Prostate gland (tissue), 2 donors: ENCODE measurements at regions not wholly inside any gene's neighbourhood (a gene's known extent, or its start where the extent isn't known, plus 50 kb on each side); places are given as distances from the start of the nearest gene placed in this dataset.

ENCODE experiments used
- DNase-seq: peaks from one replicate; pipeline ENCODE4 v3.0.0-alpha.2; 2019; ENCODE audit warnings: low spot score
- H3K27ac ChIP-seq, 2 donors: fragments of 200-600 bp; sonication (generic); 2 replicates each; pipeline ENCODE4 v1.5.1; 2017 to 2019
- H3K27me3 ChIP-seq: fragments of 200-600 bp; sonication (generic); replicated peaks from 2 replicates; pipeline ENCODE4 v1.5.1; 2019; ENCODE audit not compliant: insufficient read depth
- H3K36me3 ChIP-seq, 2 donors: fragments of 200-600 bp; sonication (generic); 1 replicate in 1 of 2; 2 replicates in 1 of 2; pipeline versions ENCODE4 v1.5.1 to v1.8.1; 2017 to 2019
- H3K4me1 ChIP-seq: fragments of 200-600 bp; sonication (generic); replicated peaks from 2 replicates; pipeline ENCODE4 v1.5.1; 2019
- H3K4me3 ChIP-seq, 2 donors: fragments of 200-600 bp; sonication (generic); 2 replicates each; pipeline ENCODE4 v1.5.1; 2017 to 2019
- H3K9me3 ChIP-seq: fragments of 200-600 bp; sonication (generic); 2 replicates; pipeline ENCODE4 v1.5.1; 2017
- CTCF ChIP-seq, 4 experiments: fragments of 200-600 bp in 2 of 4; fragments of 450-650 bp in 2 of 4; sonication (generic) in 2 of 4; IDR thresholded peaks; 1 replicate in 3 of 4; 2 replicates in 1 of 4; pipeline ENCODE4 v1.5.1; 2016 to 2019; ENCODE audit warnings: antibody characterized with exemption in 4 of 4, mild to moderate bottlenecking in 2 of 4, moderate library complexity in 2 of 4
- POLR2A ChIP-seq: fragments of 450-650 bp; IDR thresholded peaks from one replicate; pipeline ENCODE4 v1.6.1; 2016; ENCODE audit warnings: antibody characterized with exemption, mild to moderate bottlenecking
- POLR2AphosphoS5 ChIP-seq: sonication (generic); formaldehyde crosslinking; IDR thresholded peaks from one replicate; pipeline ENCODE4 v1.6.1; 2017; ENCODE audit warnings: antibody characterized with exemption
- WGBS: methylation state at CpG from one replicate; pipeline ENCODE4 v1.1.5; 2018; 5-methylcytosine and 5-hydroxymethylcytosine counted together
- intact Hi-C: fragments of 100-400 bp; cut with DNase I; formaldehyde crosslinking; loops from one replicate; pipeline ENCODE4 v1.14.2; 2022

GRCh38 chr13:31890946-31891345, 140.6 kb upstream of the FRY start:
- no peak for DNase-seq
- Histone ChIP-seq H3K27me3 (no peaks in the 10 kb centered on the region), H3K9me3 (no peaks in the 10 kb centered on the region), H3K36me3 (no peaks in the 10 kb centered on the region), H3K4me1 (no peaks in the 10 kb centered on the region), H3K4me3 (no peak overlapping the region), H3K27ac (no peak overlapping the region)
- WGBS: 77% methylated on average over 5 of the region's 5 CpGs
- no peak for TF ChIP-seq POLR2AphosphoS5
- TF ChIP-seq CTCF (IDR thresholded peaks at IDR 0.05): no peak
- TF ChIP-seq POLR2A: no peak
- intact Hi-C loops: no loop called here

GRCh38 chr13:31891472-31891871, 140.1 kb upstream of the FRY start:
- WGBS: 44% methylated on average over 2 of the region's 2 CpGs
- DNase-seq: no peak
- Histone ChIP-seq H3K27me3 (no peaks in the 10 kb centered on the region), H3K9me3 (no peaks in the 10 kb centered on the region), H3K4me1 (no peaks in the 10 kb centered on the region), H3K27ac (no peak overlapping the region), H3K4me3 (no peak overlapping the region), H3K36me3 (no peaks in the 10 kb centered on the region)
- intact Hi-C loops: no loop called here
- TF ChIP-seq POLR2A (no peak), CTCF (IDR thresholded peaks at IDR 0.05) (no peak), POLR2AphosphoS5 (no peak)

GRCh38 chr13:31894931-31895330, 136.6 kb upstream of the FRY start:
- WGBS: 27% methylated on average over 1 of the region's 1 CpG
- intact Hi-C loops: no loop called here

GRCh38 chr13:31895691-31896090, 135.9 kb upstream of the FRY start:
- WGBS: 82% methylated on average over 3 of the region's 3 CpGs
- no peaks in the 10 kb centered on the region for H3K4me1 ChIP-seq
- no peak overlapping the region for H3K27ac ChIP-seq
- DNase-seq: no peak
- intact Hi-C loops: no loop called here
- no peaks in the 10 kb centered on the region for H3K9me3 ChIP-seq
- TF ChIP-seq CTCF (IDR thresholded peaks at IDR 0.05) (no peak), POLR2AphosphoS5 (no peak), POLR2A (no peak)
- no peaks in the 10 kb centered on the region for H3K27me3 ChIP-seq
- no peaks in the 10 kb centered on the region for H3K36me3 ChIP-seq
- H3K4me3 ChIP-seq: no peak overlapping the region

More at GRCh38 chr13:31894931-31895330, 136.6 kb upstream of the FRY start:
- Histone ChIP-seq H3K36me3 (no peaks in the 10 kb centered on the region), H3K4me1 (no peaks in the 10 kb centered on the region), H3K9me3 (no peaks in the 10 kb centered on the region), H3K27ac (no peak overlapping the region), H3K4me3 (no peak overlapping the region), H3K27me3 (no peaks in the 10 kb centered on the region)
- no peak for DNase-seq
- TF ChIP-seq POLR2AphosphoS5 (no peak), CTCF (IDR thresholded peaks at IDR 0.05) (no peak), POLR2A (no peak)

- no peaks in the 10 kb centered on the region for H3K27me3 ChIP-seq
- H3K36me3 ChIP-seq: no peaks in the 10 kb centered on the region
- no peaks in the 10 kb centered on the region for H3K4me1 ChIP-seq
- H3K4me3 ChIP-seq: no peak overlapping the region
- WGBS: 24% methylated on average over 2 of the region's 2 CpGs
- no peak for TF ChIP-seq POLR2A
- no peak for TF ChIP-seq CTCF (IDR thresholded peaks at IDR 0.05)
- TF ChIP-seq POLR2AphosphoS5: no peak
- H3K27ac ChIP-seq: no peak overlapping the region
- no peaks in the 10 kb centered on the region for H3K9me3 ChIP-seq
- intact Hi-C loops: no loop called here
- DNase-seq: no peak
These were observed 135.1 kb upstream of the FRY start for GRCh38 chr13:31896427-31896826.
